Colonic mucosa (tissue), 4 donors: ENCODE measurements at regions not wholly inside any gene's neighbourhood (a gene's known extent, or its start where the extent isn't known, plus 50 kb on each side); places are given as distances from the start of the nearest gene placed in this dataset.

ENCODE experiments used
- DNase-seq: peaks from one replicate; pipeline ENCODE4 v3.0.0-alpha.2; 2020
- H3K27ac ChIP-seq: fragments of 200-600 bp; one replicate; pipeline ENCODE4 v1.8.0; 2021
- H3K27me3 ChIP-seq: fragments of 200-600 bp; one replicate; pipeline ENCODE4 v1.8.0; 2021
- H3K36me3 ChIP-seq: fragments of 200-600 bp; one replicate; pipeline ENCODE4 v1.8.0; 2021
- H3K4me1 ChIP-seq: fragments of 200-600 bp; one replicate; pipeline ENCODE4 v1.8.0; 2021; ENCODE audit warnings: mild to moderate bottlenecking
- H3K4me3 ChIP-seq: fragments of 200-600 bp; one replicate; pipeline ENCODE4 v1.8.0; 2021
- H3K9ac ChIP-seq, 2 donors: one replicate each; pipeline ENCODE4 v1.7.0; 2013; ENCODE audit warnings: control low read depth in 2 of 2, low read depth in 2 of 2, low read length in 2 of 2
- H3K9me3 ChIP-seq: fragments of 200-600 bp; one replicate; pipeline ENCODE4 v1.8.0; 2021
- CTCF ChIP-seq: fragments of 200-600 bp; IDR thresholded peaks from one replicate; pipeline ENCODE4 v1.8.0; 2022; ENCODE audit warnings: antibody characterized with exemption, mild to moderate bottlenecking
- intact Hi-C: fragments of 100-400 bp; cut with DNase I; formaldehyde crosslinking; loops from one replicate; pipeline ENCODE4 v1.14.1; 2022
- donor health status: healthy.
- donor health status: DM: no; HTN: no; CAD: no.
- donor health status: DM: no; HTN: no; CAD: no.

DNA sequence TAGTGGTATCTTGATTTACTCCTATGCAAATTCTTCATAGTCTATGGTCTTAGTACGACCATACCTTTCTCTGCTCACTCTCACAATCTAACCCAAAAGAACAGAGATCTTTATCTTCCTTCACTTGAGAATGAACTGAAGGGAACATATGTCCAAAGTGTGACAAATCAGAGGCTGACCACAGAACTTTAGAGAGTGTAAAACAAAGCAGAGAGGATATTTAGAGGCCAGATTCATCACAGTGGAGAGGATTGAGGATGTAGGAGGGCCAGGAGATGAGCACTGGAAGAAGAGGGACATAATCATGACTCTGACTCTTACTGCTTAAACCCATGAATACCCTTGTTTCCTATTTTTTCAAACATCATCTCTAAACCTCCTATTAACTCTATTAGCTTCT, 935.3 kb upstream of the PHF14 start:
- no peak for DNase-seq
- no peak overlapping the region for H3K27ac ChIP-seq
- intact Hi-C loops = no loop called here
- H3K4me3 ChIP-seq = no peak overlapping the region
- no peaks in the 10 kb centered on the region for H3K9me3 ChIP-seq
- TF ChIP-seq CTCF = no peak
- H3K4me1 ChIP-seq = no peaks in the 10 kb centered on the region
- H3K27me3 ChIP-seq = no peaks in the 10 kb centered on the region
- H3K9ac ChIP-seq = no peak overlapping the region
- no peaks in the 10 kb centered on the region for H3K36me3 ChIP-seq

DNA sequence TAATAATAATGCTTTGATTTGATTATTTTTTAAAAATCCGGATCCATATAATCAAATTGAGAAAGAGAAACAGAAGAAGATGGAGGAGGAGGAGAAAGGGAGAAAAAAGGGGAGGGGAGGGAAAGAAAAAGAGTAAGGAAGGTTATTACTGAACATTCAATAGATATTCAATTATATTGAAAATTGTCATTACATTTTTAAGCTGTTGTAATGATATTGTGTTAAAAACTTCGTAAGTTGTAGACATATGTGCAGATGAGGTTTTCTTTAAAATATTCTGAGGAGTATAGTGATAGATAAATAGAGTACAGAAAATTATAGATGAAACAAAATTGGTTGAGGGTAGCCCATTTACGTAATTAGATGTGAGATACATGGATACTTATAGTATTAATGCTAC, 933.0 kb upstream of the PHF14 start:
- TF ChIP-seq CTCF = no peak
- intact Hi-C loops = no loop called here

DNA sequence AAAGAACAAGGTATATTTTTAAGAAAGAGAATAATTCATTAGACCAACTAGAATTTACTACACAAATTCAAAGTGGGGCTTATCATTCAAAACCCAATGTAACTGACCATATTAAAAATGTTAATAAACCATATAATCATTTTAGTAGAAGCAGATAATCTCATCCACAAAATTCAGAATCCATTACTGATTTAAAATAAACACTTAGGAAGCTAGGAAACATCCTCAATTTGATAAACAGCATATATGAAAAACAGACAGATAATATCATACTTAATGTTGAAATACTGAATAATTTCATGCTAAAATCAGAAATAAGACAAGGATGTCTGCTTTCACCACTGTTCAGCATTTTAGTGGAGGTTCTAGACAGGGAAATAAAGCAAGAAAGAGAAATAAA, 902.8 kb upstream of the PHF14 start:
- Histone ChIP-seq H3K27ac (no peak overlapping the region), H3K4me3 (no peak overlapping the region), H3K36me3 (no peaks in the 10 kb centered on the region), H3K9ac (no peak overlapping the region), H3K4me1 (no peaks in the 10 kb centered on the region), H3K27me3 (no peaks in the 10 kb centered on the region), H3K9me3 (no peaks in the 10 kb centered on the region)
- DNase-seq = no peak
- TF ChIP-seq CTCF = no peak
- intact Hi-C loops = no loop called here

More for the DNA sequence above, 933.0 kb upstream of the PHF14 start:
- H3K36me3 ChIP-seq = no peaks in the 10 kb centered on the region
- no peak overlapping the region for H3K4me3 ChIP-seq
- no peak for DNase-seq
- no peaks in the 10 kb centered on the region for H3K4me1 ChIP-seq
- no peak overlapping the region for H3K27ac ChIP-seq
- no peaks in the 10 kb centered on the region for H3K9me3 ChIP-seq
- H3K9ac ChIP-seq = no peak overlapping the region
- no peaks in the 10 kb centered on the region for H3K27me3 ChIP-seq

DNA sequence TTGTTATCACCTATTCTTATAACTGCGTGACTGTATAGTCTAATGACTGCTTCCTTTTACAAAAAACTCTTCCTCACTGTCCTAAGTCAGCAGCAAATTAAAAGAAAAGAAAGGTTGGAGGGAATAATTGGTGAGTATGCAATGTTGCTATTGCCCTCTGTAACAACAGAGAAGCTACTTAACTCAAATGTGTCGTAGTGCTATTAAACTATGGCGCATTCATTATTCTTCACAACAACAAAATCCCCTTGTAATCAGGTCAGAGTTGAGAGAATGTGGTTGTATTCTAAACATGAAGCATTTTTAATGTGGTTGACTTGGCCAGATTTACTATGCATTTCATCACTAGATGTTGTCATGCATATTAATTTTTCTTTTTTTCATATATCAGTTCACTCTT, 897.8 kb upstream of the PHF14 start:
- intact Hi-C loops = no loop called here
- no peaks in the 10 kb centered on the region for H3K9me3 ChIP-seq

GRCh38 chr7:10076660-10077300, 896.9 kb upstream of the PHF14 start:
- H3K9me3 ChIP-seq = no peaks in the 10 kb centered on the region
- DNase-seq = no peak
- H3K9ac ChIP-seq = no peak overlapping the region
- H3K4me3 ChIP-seq = no peak overlapping the region
- intact Hi-C loops = no loop called here
- H3K27ac ChIP-seq = no peak overlapping the region
- TF ChIP-seq CTCF = no peak
- H3K4me1 ChIP-seq = no peaks in the 10 kb centered on the region
- H3K27me3 ChIP-seq = no peaks in the 10 kb centered on the region
- H3K36me3 ChIP-seq = no peaks in the 10 kb centered on the region

More for the DNA sequence above, 897.8 kb upstream of the PHF14 start:
- TF ChIP-seq CTCF = no peak
- no peak overlapping the region for H3K27ac ChIP-seq
- no peaks in the 10 kb centered on the region for H3K4me1 ChIP-seq
- no peak overlapping the region for H3K4me3 ChIP-seq
- no peak for DNase-seq
- H3K36me3 ChIP-seq = no peaks in the 10 kb centered on the region
- H3K27me3 ChIP-seq = no peaks in the 10 kb centered on the region
- H3K9ac ChIP-seq = no peak overlapping the region
